ENCODE measurements at regions not wholly inside any gene's neighbourhood (a gene's known extent, or its start where the extent isn't known, plus 50 kb on each side); places are given as distances from the start of the nearest gene placed in this dataset.

DNA sequence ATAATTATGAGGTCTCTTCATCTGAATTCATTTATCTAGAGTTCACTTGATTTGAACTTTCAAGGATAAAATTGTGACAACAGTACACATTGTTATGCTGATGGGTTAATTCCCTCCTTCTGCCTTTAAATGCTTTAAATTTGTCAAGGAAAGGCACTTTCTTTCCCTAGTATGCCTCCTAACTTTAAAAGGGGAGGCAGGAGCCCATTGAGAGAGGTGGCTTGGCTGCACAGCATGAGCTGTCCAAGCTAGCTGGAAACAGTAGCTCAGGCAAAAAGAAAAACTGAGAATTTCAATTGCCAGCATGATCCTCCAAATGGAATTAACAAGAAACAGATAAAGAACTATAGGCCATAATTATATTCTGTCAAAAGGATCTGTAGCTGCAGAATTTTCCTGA, 243.3 kb upstream of the GRIK2 start:
- TF ChIP-seq, protein P1, sequence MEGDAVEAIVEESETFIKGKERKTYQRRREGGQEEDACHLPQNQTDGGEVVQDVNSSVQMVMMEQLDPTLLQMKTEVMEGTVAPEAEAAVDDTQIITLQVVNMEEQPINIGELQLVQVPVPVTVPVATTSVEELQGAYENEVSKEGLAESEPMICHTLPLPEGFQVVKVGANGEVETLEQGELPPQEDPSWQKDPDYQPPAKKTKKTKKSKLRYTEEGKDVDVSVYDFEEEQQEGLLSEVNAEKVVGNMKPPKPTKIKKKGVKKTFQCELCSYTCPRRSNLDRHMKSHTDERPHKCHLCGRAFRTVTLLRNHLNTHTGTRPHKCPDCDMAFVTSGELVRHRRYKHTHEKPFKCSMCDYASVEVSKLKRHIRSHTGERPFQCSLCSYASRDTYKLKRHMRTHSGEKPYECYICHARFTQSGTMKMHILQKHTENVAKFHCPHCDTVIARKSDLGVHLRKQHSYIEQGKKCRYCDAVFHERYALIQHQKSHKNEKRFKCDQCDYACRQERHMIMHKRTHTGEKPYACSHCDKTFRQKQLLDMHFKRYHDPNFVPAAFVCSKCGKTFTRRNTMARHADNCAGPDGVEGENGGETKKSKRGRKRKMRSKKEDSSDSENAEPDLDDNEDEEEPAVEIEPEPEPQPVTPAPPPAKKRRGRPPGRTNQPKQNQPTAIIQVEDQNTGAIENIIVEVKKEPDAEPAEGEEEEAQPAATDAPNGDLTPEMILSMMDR (IDR thresholded peaks at IDR 0.05; ENCODE audit: low read depth, low read length, missing input control): no peak
- TF ChIP-seq JUND (IDR thresholded peaks at IDR 0.05) (no peak), FOXA1 (IDR thresholded peaks at IDR 0.05) (no peak), RXRA (IDR thresholded peaks at IDR 0.05) (no peak), TAF1 (conservative IDR thresholded peaks at IDR 0.05) (no peak), GABPA (IDR thresholded peaks at IDR 0.05 in 1 of 2, conservative IDR thresholded peaks at IDR 0.05 in 1 of 2) (no peak), SP1 (IDR thresholded peaks at IDR 0.05) (no peak), EGR1 (IDR thresholded peaks at IDR 0.05; ENCODE audit: low read depth in 2 of 2) (no peak), FOXA2 (IDR thresholded peaks at IDR 0.05) (no peak), YY1 (IDR thresholded peaks at IDR 0.05) (no peak)
- TF ChIP-seq, protein P2, sequence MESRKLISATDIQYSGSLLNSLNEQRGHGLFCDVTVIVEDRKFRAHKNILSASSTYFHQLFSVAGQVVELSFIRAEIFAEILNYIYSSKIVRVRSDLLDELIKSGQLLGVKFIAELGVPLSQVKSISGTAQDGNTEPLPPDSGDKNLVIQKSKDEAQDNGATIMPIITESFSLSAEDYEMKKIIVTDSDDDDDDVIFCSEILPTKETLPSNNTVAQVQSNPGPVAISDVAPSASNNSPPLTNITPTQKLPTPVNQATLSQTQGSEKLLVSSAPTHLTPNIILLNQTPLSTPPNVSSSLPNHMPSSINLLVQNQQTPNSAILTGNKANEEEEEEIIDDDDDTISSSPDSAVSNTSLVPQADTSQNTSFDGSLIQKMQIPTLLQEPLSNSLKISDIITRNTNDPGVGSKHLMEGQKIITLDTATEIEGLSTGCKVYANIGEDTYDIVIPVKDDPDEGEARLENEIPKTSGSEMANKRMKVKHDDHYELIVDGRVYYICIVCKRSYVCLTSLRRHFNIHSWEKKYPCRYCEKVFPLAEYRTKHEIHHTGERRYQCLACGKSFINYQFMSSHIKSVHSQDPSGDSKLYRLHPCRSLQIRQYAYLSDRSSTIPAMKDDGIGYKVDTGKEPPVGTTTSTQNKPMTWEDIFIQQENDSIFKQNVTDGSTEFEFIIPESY (IDR thresholded peaks at IDR 0.05): no peak
- TF ChIP-seq, protein P3, sequence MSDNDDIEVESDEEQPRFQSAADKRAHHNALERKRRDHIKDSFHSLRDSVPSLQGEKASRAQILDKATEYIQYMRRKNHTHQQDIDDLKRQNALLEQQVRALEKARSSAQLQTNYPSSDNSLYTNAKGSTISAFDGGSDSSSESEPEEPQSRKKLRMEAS (IDR thresholded peaks at IDR 0.05): no peak
- TF ChIP-seq, protein P4, sequence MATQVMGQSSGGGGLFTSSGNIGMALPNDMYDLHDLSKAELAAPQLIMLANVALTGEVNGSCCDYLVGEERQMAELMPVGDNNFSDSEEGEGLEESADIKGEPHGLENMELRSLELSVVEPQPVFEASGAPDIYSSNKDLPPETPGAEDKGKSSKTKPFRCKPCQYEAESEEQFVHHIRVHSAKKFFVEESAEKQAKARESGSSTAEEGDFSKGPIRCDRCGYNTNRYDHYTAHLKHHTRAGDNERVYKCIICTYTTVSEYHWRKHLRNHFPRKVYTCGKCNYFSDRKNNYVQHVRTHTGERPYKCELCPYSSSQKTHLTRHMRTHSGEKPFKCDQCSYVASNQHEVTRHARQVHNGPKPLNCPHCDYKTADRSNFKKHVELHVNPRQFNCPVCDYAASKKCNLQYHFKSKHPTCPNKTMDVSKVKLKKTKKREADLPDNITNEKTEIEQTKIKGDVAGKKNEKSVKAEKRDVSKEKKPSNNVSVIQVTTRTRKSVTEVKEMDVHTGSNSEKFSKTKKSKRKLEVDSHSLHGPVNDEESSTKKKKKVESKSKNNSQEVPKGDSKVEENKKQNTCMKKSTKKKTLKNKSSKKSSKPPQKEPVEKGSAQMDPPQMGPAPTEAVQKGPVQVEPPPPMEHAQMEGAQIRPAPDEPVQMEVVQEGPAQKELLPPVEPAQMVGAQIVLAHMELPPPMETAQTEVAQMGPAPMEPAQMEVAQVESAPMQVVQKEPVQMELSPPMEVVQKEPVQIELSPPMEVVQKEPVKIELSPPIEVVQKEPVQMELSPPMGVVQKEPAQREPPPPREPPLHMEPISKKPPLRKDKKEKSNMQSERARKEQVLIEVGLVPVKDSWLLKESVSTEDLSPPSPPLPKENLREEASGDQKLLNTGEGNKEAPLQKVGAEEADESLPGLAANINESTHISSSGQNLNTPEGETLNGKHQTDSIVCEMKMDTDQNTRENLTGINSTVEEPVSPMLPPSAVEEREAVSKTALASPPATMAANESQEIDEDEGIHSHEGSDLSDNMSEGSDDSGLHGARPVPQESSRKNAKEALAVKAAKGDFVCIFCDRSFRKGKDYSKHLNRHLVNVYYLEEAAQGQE (IDR thresholded peaks at IDR 0.05): no peak
- TF ChIP-seq, protein P5, sequence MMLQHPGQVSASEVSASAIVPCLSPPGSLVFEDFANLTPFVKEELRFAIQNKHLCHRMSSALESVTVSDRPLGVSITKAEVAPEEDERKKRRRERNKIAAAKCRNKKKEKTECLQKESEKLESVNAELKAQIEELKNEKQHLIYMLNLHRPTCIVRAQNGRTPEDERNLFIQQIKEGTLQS (IDR thresholded peaks at IDR 0.05): no peak
